Body of pancreas (tissue), 4 donors: ENCODE measurements at regions not wholly inside any gene's neighbourhood (a gene's known extent, or its start where the extent isn't known, plus 50 kb on each side); places are given as distances from the start of the nearest gene placed in this dataset.

Source experiments
- ATAC-seq: fragments of 150-250 bp; one replicate; pipeline ENCODE4 v1.9.1; 2016
- DNase-seq, 4 donors: peaks; one replicate each; pipeline ENCODE4 v3.0.0-alpha.2; 2019
- H3K27ac ChIP-seq, 4 donors: fragments of 200-600 bp; sonication (generic); 1 replicate in 3 of 4; 2 replicates in 1 of 4; pipeline versions ENCODE4 v1.5.1 to v1.6.1; 2016 to 2019; ENCODE audit warnings: mild to moderate bottlenecking in 1 of 4, mixed read lengths in 1 of 4, moderate library complexity in 1 of 4
- H3K27me3 ChIP-seq, 2 donors: fragments of 200-600 bp; sonication (generic); one replicate each; pipeline ENCODE4 v1.6.0; 2016; ENCODE audit warnings: mild to moderate bottlenecking in 1 of 2
- H3K36me3 ChIP-seq, 2 donors: fragments of 200-600 bp; sonication (generic); replicated peaks in 1 of 2; 2 replicates each; pipeline ENCODE4 v1.5.1; 2016; ENCODE audit warnings: low read depth in 2 of 2; ENCODE audit not compliant: insufficient read depth in 1 of 2
- H3K4me1 ChIP-seq: fragments of 200-600 bp; sonication (generic); one replicate; pipeline ENCODE4 v1.6.0; 2016
- H3K4me3 ChIP-seq, 2 donors: fragments of 200-600 bp; sonication (generic); 1 replicate in 1 of 2; 2 replicates in 1 of 2; pipeline ENCODE4 v1.5.1; 2016 to 2019
- H3K9me3 ChIP-seq, 3 donors: fragments of 200-600 bp; sonication (generic); 1 replicate in 2 of 3; 2 replicates in 1 of 3; pipeline ENCODE4 v1.5.1; 2016
- CTCF ChIP-seq, 7 experiments: fragments of 450-650 bp in 4 of 7; fragments of 200-600 bp in 3 of 7; sonication (generic) in 3 of 7; IDR thresholded peaks; one replicate each; pipeline ENCODE4 v1.5.1; 2016 to 2019; ENCODE audit warnings: antibody characterized with exemption in 7 of 7
- POLR2A ChIP-seq, 3 donors: fragments of 450-650 bp; IDR thresholded peaks; one replicate each; pipeline ENCODE4 v1.6.1; 2016; ENCODE audit warnings: antibody characterized with exemption in 3 of 3, mild to moderate bottlenecking in 2 of 3
- WGBS, 2 donors: methylation state at CpG; one replicate each; pipeline ENCODE4 v1.1.5; 2017; 5-methylcytosine and 5-hydroxymethylcytosine counted together
- intact Hi-C: fragments of 100-400 bp; cut with DNase I; formaldehyde crosslinking; loops from one replicate; pipeline ENCODE4 v1.15.1; 2023

DNA sequence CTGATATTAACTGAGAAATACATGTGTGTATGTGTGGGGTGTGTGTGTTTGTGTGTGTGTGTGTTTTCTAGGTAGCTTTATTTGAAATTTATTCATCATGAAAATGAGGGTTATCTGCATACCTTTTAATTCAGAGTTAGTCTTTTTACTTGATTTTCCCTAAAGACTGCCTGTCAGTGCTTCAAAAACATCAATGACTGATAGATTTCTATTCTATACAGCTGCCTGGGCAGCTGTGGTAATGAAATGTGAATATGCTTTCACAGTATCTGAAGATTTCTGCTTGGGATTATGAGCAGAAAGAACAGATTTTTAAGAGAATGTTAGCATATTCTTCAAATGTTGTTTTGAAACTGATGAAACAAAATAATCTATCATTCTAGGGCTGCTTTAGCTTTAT, 119.7 kb upstream of the ZRANB2 start:
- no peak for ATAC-seq
- intact Hi-C loops = no loop called here
- DNase-seq = no peak
- H3K27me3 ChIP-seq = no peaks in the 10 kb centered on the region
- H3K27ac ChIP-seq = no peak overlapping the region
- H3K4me1 ChIP-seq = no peaks in the 10 kb centered on the region
- TF ChIP-seq CTCF (IDR thresholded peaks at IDR 0.05) (no peak), POLR2A (IDR thresholded peaks at IDR 0.05) (no peak)
- no peaks in the 10 kb centered on the region for H3K36me3 ChIP-seq
- no peak overlapping the region for H3K4me3 ChIP-seq
- no peaks in the 10 kb centered on the region for H3K9me3 ChIP-seq

DNA sequence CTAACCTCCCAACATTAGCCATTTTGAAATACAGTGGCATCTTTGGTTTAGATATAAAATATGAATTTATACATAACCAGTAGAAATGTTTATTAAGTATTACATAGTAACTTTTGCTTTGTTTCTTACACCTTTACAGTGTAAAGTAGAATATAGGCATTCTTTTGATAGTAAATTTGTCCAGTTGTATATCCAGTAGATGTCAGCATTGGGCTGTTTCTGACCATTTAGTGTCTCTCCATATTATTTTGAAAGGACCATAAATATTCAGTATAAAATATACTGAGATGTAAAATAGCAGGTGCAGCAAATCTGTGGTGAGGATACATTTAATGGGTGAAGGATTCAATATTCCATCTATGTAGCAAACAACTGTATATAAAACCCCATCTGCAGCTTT, 115.8 kb upstream of the ZRANB2 start:
- no peak for ATAC-seq
- H3K4me3 ChIP-seq = no peak overlapping the region
- TF ChIP-seq CTCF (IDR thresholded peaks at IDR 0.05) (peak in 1 of 7 experiments; percentile 8), POLR2A (IDR thresholded peaks at IDR 0.05) (no peak)
- intact Hi-C loops = no loop called here
- H3K9me3 ChIP-seq = no peaks in the 10 kb centered on the region
- no peaks in the 10 kb centered on the region for H3K4me1 ChIP-seq
- no peak overlapping the region for H3K27ac ChIP-seq
- no peaks in the 10 kb centered on the region for H3K36me3 ChIP-seq
- no peaks in the 10 kb centered on the region for H3K27me3 ChIP-seq
- DNase-seq = no peak

GRCh38 chr1:71193153-71193552, 112.3 kb upstream of the ZRANB2 start:
- ATAC-seq (no peak), DNase-seq (peak in 1 of 4 donors; percentile 2)
- intact Hi-C loops = no loop called here

DNA sequence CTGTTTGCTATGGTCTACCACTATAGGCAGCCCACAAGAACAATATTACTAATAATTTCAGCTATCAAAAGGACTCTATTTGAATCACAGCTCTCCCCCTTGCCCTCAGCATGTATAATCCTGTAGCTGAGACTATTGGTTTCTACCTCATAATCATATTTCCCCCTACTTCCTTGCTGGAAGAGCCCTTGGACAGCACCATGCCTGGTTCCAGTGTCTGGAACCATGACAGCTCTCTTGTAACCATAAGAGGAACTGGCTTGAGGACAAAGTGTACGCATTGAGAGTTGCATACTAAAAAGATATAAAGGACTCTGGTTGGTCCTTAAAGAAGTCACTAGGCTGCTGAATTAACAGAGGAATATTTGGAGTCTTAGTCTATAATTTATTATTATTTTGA, 110.7 kb upstream of the ZRANB2 start:
- Histone ChIP-seq H3K27me3 (no peaks in the 10 kb centered on the region), H3K36me3 (no peaks in the 10 kb centered on the region), H3K27ac (no peak overlapping the region), H3K4me3 (no peak overlapping the region), H3K9me3 (no peaks in the 10 kb centered on the region), H3K4me1 (no peaks in the 10 kb centered on the region)
- DNase-seq = no peak
- intact Hi-C loops = no loop called here
- no peak for ATAC-seq
- WGBS, 2 donors = 80 to 92% methylated on average over 1 of the region's 1 CpG
- no peak for TF ChIP-seq POLR2A (IDR thresholded peaks at IDR 0.05)

More at GRCh38 chr1:71193153-71193552, 112.3 kb upstream of the ZRANB2 start:
- Histone ChIP-seq H3K9me3 (no peaks in the 10 kb centered on the region), H3K27ac (no peak overlapping the region), H3K36me3 (no peaks in the 10 kb centered on the region), H3K4me3 (no peak overlapping the region), H3K4me1 (no peaks in the 10 kb centered on the region), H3K27me3 (no peaks in the 10 kb centered on the region)
- TF ChIP-seq CTCF (IDR thresholded peaks at IDR 0.05) (no peak), POLR2A (IDR thresholded peaks at IDR 0.05) (no peak)
- WGBS, 2 donors = 44 to 63% methylated on average over 1 of the region's 1 CpG

DNA sequence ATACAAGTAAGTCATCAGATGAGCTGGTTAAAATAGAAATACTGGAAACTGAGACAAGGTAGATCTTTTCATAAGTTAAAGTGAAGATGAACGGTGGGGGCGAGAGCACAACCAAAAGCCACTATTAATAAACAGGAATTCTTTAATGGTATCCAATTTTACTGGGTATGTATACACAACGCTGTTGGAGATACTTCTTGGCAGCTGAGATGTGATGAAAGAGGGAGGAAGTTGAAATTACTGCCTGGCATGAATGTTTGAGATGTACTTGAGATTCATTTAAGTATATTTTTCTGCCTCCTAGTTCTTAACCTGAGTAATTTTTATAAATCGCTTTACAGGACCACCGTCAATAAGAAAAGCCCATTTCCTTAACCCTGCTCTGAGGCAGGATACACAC, 110.0 kb upstream of the ZRANB2 start:
- no peak for DNase-seq
- intact Hi-C loops = no loop called here
- WGBS, 2 donors = 93% methylated on average over 5 of the region's 5 CpGs
- Histone ChIP-seq H3K4me3 (no peak overlapping the region), H3K4me1 (no peaks in the 10 kb centered on the region), H3K27me3 (no peaks in the 10 kb centered on the region), H3K27ac (no peak overlapping the region), H3K9me3 (no peaks in the 10 kb centered on the region), H3K36me3 (no peaks in the 10 kb centered on the region)
- TF ChIP-seq POLR2A (IDR thresholded peaks at IDR 0.05) (no peak), CTCF (IDR thresholded peaks at IDR 0.05) (no peak)
- ATAC-seq = no peak
